GM06990 (cell line): ENCODE measurements at regions not wholly inside any gene's neighbourhood (a gene's known extent, or its start where the extent isn't known, plus 50 kb on each side); places are given as distances from the start of the nearest gene placed in this dataset.
"Not testable (repeated sequence)": the region's sequence is repeated elsewhere in the genome, so short reads cannot be mapped to it uniquely, and the experiment has no call there.

ENCODE experiments used
- DNase-seq: peaks from one replicate; pipeline ENCODE4 v3.0.0-alpha.2; 2011; ENCODE audit not compliant: insufficient read length; ENCODE audit errors: extremely low read depth
- H3K27me3 ChIP-seq: replicated peaks from 2 replicates; pipeline ENCODE4 v1.6.0; 2011; ENCODE audit warnings: low read length; ENCODE audit not compliant: control insufficient read depth, insufficient read depth
- H3K36me3 ChIP-seq: 2 replicates; pipeline ENCODE4 v1.5.1; 2011; ENCODE audit warnings: low read length; ENCODE audit not compliant: control insufficient read depth, insufficient read depth
- H3K4me3 ChIP-seq: replicated peaks from 2 replicates; pipeline ENCODE4 v1.5.1; 2011; ENCODE audit warnings: low read depth, mild to moderate bottlenecking, control low read depth, low read length
- TF ChIP-seq, protein P1 (sequence below): IDR thresholded peaks from 2 replicates; pipeline ENCODE4 v1.5.1; 2011; ENCODE audit warnings: low read length, control low read depth, mild to moderate bottlenecking, inconsistent platforms; ENCODE audit not compliant: insufficient read depth, poor library complexity, severe bottlenecking

DNA sequence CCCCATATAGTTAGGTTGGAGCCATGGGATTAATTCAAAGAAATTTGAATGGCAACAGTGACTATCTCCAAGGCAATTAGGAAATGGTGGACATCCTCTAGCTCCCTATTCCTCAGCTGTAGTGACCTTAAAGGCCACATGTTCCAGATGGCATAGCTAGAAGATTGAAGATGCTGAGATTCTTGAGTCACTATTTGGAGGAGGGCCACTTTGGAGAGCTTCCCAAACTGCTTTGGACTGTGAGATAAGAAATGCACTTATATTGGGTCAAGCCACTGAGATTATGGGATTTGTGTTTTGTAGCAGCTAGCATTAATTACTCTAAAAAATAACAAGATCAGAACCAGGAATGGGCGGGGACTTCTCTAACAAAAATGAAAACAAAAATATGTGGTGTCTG lies 636.2 kb upstream of the CCNG1 start:
- DNase-seq = no peak
- H3K27me3 ChIP-seq = no peaks in the 10 kb centered on the region
- H3K36me3 ChIP-seq = no peaks in the 10 kb centered on the region
- TF ChIP-seq, protein P1, sequence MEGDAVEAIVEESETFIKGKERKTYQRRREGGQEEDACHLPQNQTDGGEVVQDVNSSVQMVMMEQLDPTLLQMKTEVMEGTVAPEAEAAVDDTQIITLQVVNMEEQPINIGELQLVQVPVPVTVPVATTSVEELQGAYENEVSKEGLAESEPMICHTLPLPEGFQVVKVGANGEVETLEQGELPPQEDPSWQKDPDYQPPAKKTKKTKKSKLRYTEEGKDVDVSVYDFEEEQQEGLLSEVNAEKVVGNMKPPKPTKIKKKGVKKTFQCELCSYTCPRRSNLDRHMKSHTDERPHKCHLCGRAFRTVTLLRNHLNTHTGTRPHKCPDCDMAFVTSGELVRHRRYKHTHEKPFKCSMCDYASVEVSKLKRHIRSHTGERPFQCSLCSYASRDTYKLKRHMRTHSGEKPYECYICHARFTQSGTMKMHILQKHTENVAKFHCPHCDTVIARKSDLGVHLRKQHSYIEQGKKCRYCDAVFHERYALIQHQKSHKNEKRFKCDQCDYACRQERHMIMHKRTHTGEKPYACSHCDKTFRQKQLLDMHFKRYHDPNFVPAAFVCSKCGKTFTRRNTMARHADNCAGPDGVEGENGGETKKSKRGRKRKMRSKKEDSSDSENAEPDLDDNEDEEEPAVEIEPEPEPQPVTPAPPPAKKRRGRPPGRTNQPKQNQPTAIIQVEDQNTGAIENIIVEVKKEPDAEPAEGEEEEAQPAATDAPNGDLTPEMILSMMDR = no peak
- no peak overlapping the region for H3K4me3 ChIP-seq

DNA sequence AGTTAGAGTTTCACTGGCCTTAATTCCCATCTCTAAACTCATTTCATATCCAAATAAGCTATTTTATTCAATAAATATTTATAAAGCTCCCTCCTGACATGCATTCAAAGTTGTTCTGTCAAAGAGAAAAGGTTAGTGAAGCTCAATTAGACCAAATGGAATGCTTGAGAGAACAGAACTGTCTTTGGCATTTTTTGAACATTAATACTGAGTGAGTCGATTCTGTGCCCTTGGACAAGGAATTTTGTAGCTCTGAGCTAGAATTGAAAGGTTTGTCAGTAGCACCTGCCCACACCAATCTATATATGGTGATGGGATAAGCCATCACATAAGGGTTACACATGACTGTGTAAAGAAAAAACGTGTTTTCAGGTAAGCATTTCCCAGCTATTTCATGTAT lies 631.2 kb upstream of the CCNG1 start:
- no peaks in the 10 kb centered on the region for H3K36me3 ChIP-seq
- no peak for DNase-seq
- no peak overlapping the region for H3K4me3 ChIP-seq
- H3K27me3 ChIP-seq = no peaks in the 10 kb centered on the region
- TF ChIP-seq, protein P1 = no peak

DNA sequence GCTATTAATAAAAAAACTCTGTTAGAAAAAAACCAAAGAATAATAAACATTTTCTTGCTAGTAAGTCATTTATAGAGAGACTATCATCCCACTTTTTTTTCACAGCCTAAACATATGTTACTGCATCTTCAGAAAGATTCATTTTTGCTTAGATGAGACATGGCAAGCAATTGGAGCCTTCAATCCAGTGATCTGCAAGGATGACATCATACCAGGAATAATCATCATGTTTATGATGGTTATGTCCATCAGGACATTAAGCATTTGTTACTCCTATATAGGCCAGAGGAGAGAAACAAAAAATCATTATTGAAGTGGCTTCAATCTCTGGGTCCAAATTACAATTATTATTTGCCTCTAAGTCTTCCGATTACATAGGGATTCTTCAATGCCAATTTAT lies 626.3 kb upstream of the CCNG1 start:
- TF ChIP-seq, protein P1 = no peak
- no peaks in the 10 kb centered on the region for H3K27me3 ChIP-seq
- H3K36me3 ChIP-seq = no peaks in the 10 kb centered on the region
- no peak for DNase-seq
- H3K4me3 ChIP-seq = no peak overlapping the region

DNA sequence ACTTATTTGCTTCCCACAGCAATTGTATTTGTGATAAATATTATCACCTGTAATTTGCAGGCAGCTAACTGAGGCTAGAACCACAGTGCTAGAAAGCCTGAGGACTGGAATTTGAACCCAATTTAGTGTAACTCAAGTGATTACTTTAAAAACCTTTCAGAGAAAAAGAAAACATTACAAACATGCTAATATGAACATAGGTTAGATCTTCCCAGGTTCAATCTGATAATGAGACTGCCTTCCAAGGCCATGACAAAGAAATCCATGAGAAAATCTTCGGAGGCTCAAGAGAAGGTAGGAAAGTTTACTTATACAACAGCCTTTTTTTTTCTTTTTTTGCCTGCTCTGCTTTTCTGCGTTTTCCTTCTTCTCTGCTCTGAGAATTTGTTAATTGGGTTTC lies 620.6 kb upstream of the CCNG1 start:
- DNase-seq = no peak
- H3K4me3 ChIP-seq = no peak overlapping the region
- H3K27me3 ChIP-seq = no peaks in the 10 kb centered on the region
- no peaks in the 10 kb centered on the region for H3K36me3 ChIP-seq
- TF ChIP-seq, protein P1 = no peak

DNA sequence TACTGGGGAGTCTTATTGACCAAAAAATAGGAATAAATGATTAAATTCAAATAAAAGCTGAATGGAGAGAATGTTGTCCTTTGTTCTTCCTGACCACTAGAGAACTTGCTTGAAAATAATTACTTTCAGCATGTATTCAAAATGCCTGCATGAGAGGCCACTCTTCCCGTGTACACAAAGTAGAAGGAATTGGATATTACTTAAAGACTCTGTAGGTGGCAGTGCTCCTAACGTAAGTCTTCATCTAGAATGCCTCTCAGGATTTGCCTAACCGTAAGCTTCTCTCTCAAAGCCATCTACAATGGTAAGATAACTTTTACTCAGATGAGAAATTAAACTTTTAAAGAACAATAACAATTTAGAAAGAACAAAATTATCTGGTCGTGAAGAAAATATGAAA lies 620.0 kb upstream of the CCNG1 start:
- no peaks in the 10 kb centered on the region for H3K27me3 ChIP-seq
- no peak overlapping the region for H3K4me3 ChIP-seq
- H3K36me3 ChIP-seq = no peaks in the 10 kb centered on the region
- DNase-seq = no peak
- TF ChIP-seq, protein P1 = no peak

DNA sequence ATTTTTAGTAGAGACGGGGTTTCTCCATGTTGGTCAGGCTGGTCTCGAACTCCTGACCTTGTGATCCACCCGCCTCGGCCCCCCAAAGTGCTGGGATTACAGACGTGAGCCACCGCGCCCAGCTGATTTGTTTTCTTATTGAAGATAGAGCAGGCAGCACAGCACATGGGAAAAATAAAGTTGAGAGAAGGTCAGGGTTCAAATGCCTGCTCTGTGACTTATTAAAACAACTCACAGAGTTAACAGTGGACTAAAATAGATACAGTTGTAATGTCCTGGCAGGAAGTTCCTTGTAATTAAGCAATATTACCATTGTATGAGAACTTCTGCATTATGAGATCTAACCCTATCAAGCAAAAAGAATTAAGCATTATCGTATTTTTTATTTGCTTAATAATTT lies 615.7 kb upstream of the CCNG1 start:
- H3K36me3 ChIP-seq, DNase-seq, H3K27me3 ChIP-seq, H3K4me3 ChIP-seq: not testable (repeated sequence)
